Renal cortical epithelial cell (primary cell): ENCODE measurements at regions not wholly inside any gene's neighbourhood (a gene's known extent, or its start where the extent isn't known, plus 50 kb on each side); places are given as distances from the start of the nearest gene placed in this dataset.
A peak's percentile ranks its signal among the peaks of the same experiment; 100 is the strongest.

ENCODE experiments used
- DNase-seq: peaks from one replicate; pipeline ENCODE4 v3.0.0-alpha.2; 2011; ENCODE audit warnings: low read depth

GRCh38 chr1:163656095-163656759 lies 334.5 kb downstream of the NUF2 start:
- DNase-seq = no peak

GRCh38 chr1:163657719-163658118 lies 336.0 kb downstream of the NUF2 start:
- no peak for DNase-seq

GRCh38 chr1:163661391-163661790 lies 339.6 kb downstream of the NUF2 start:
- DNase-seq = no peak

GRCh38 chr1:163664671-163665335 lies 343.0 kb downstream of the NUF2 start:
- DNase-seq = no peak

GRCh38 chr1:163668472-163668871 lies 346.7 kb downstream of the NUF2 start:
- no peak for DNase-seq

GRCh38 chr1:163670989-163671757 lies 349.4 kb downstream of the NUF2 start:
- no peak for DNase-seq

- DNase-seq = no peak
Observed at GRCh38 chr1:163672976-163673758, 351.4 kb downstream of the NUF2 start.

- no peak for DNase-seq
Observed at GRCh38 chr1:163673759-163674151, 352.0 kb downstream of the NUF2 start.

GRCh38 chr1:163674236-163674635 lies 352.5 kb downstream of the NUF2 start:
- DNase-seq = no peak

GRCh38 chr1:163684785-163685184 lies 363.0 kb downstream of the NUF2 start:
- no peak for DNase-seq

- DNase-seq = no peak
Observed at GRCh38 chr1:163692266-163692665, 370.5 kb downstream of the NUF2 start.

GRCh38 chr1:163697137-163697536 lies 375.4 kb downstream of the NUF2 start:
- DNase-seq = no peak

- DNase-seq = no peak
Observed at GRCh38 chr1:163701783-163702374, 380.1 kb downstream of the NUF2 start.

- no peak for DNase-seq
Observed at GRCh38 chr1:163703794-163704193, 382.0 kb downstream of the NUF2 start.

- DNase-seq = no peak
Observed at GRCh38 chr1:163706915-163707314, 385.2 kb downstream of the NUF2 start.

- DNase-seq = peak; percentile 1
Observed at GRCh38 chr1:163709636-163710035, 387.9 kb downstream of the NUF2 start.

- DNase-seq = no peak
Observed at GRCh38 chr1:163712321-163712720, 390.6 kb downstream of the NUF2 start.

- no peak for DNase-seq
Observed at GRCh38 chr1:163720294-163720693, 398.5 kb downstream of the NUF2 start.

- DNase-seq = no peak
Observed at GRCh38 chr1:163725551-163725950, 403.8 kb downstream of the NUF2 start.

- no peak for DNase-seq
Observed at GRCh38 chr1:163730411-163730821, 408.7 kb downstream of the NUF2 start.

- DNase-seq = no peak
Observed at GRCh38 chr1:163737261-163737660, 415.5 kb downstream of the NUF2 start.
